Stimulated activated CD4-positive, alpha-beta T cell treated with anti-CD3 and anti-CD28 coated beads, Interleukin-2, amount 100 ng/mL, for 24 hours (primary cell): ENCODE measurements at regions not wholly inside any gene's neighbourhood (a gene's known extent, or its start where the extent isn't known, plus 50 kb on each side); places are given as distances from the start of the nearest gene placed in this dataset.
"Not testable (repeated sequence)": the region's sequence is repeated elsewhere in the genome, so short reads cannot be mapped to it uniquely, and the experiment has no call there.

Experiments used
- DNase-seq, 2 donors: peaks; one replicate each; pipeline ENCODE4 v3.0.0-alpha.2; 2020

GRCh38 chr1:120232834-120233660 lies 56.7 kb upstream of the SEC22B start:
- DNase-seq, result not testable (repeated sequence)

GRCh38 chr1:120229835-120230234 lies 53.5 kb upstream of the SEC22B start:
- not testable (repeated sequence) for DNase-seq
